Renal cortex interstitium (tissue), 11 donors: ENCODE measurements at regions not wholly inside any gene's neighbourhood (a gene's known extent, or its start where the extent isn't known, plus 50 kb on each side); places are given as distances from the start of the nearest gene placed in this dataset.

Experiments
- DNase-seq, 11 donors: peaks; one replicate each; pipeline ENCODE4 v3.0.0-alpha.2; 2013; ENCODE audit warnings: low read depth in 9 of 11, low spot score in 4 of 11; ENCODE audit errors: extremely low read depth in 1 of 11

GRCh38 chr1:5812295-5812694 lies 179.9 kb downstream of the NPHP4 start:
- no peak for DNase-seq

- DNase-seq, result no peak
Measured at GRCh38 chr1:5811419-5811818, 180.8 kb downstream of the NPHP4 start.

- DNase-seq, result no peak
Measured at GRCh38 chr1:5810553-5811270, 181.5 kb downstream of the NPHP4 start.

- no peak for DNase-seq
Measured at GRCh38 chr1:5810131-5810530, 182.1 kb downstream of the NPHP4 start.

GRCh38 chr1:5809207-5809788 lies 182.9 kb downstream of the NPHP4 start:
- DNase-seq, result no peak

- DNase-seq, result no peak
Measured at GRCh38 chr1:5803851-5804250, 188.4 kb downstream of the NPHP4 start.

- no peak for DNase-seq
Measured at GRCh38 chr1:5802606-5803005, 189.6 kb downstream of the NPHP4 start.

- no peak for DNase-seq
Measured at GRCh38 chr1:5798904-5799303, 193.3 kb downstream of the NPHP4 start.

- DNase-seq, result no peak
Measured at GRCh38 chr1:5798151-5798730, 194.0 kb downstream of the NPHP4 start.

GRCh38 chr1:5796028-5796427 lies 196.2 kb downstream of the NPHP4 start:
- no peak for DNase-seq

GRCh38 chr1:5794279-5794678 lies 197.9 kb downstream of the NPHP4 start:
- DNase-seq, result no peak

GRCh38 chr1:5793516-5793915 lies 198.7 kb downstream of the NPHP4 start:
- no peak for DNase-seq

GRCh38 chr1:5781079-5781478 lies 211.1 kb downstream of the NPHP4 start:
- DNase-seq, result no peak

GRCh38 chr1:5780324-5780716 lies 211.9 kb downstream of the NPHP4 start:
- DNase-seq, result no peak

GRCh38 chr1:5779608-5780323 lies 212.5 kb downstream of the NPHP4 start:
- DNase-seq, result no peak

- DNase-seq, result no peak
Measured at GRCh38 chr1:5776035-5776550, 216.1 kb downstream of the NPHP4 start.

- DNase-seq, result no peak
Measured at GRCh38 chr1:5774019-5774418, 218.2 kb downstream of the NPHP4 start.

- DNase-seq, result no peak
Measured at GRCh38 chr1:5771788-5772187, 220.4 kb downstream of the NPHP4 start.

- no peak for DNase-seq
Measured at GRCh38 chr1:5770981-5771765, 221.1 kb downstream of the NPHP4 start.
